ENCODE measurements at regions not wholly inside any gene's neighbourhood (a gene's known extent, or its start where the extent isn't known, plus 50 kb on each side); places are given as distances from the start of the nearest gene placed in this dataset.
"Not testable (repeated sequence)": the region's sequence is repeated elsewhere in the genome, so short reads cannot be mapped to it uniquely, and the experiment has no call there.

- DNase-seq, result no peak
Measured at GRCh38 chr4:189204616-189205015, 736.1 kb upstream of the FRG1 start.

- DNase-seq, result no peak
Measured at GRCh38 chr4:189206953-189207352, 733.7 kb upstream of the FRG1 start.

GRCh38 chr4:189207872-189208271 is 732.8 kb upstream of the FRG1 start:
- no peak for DNase-seq

- DNase-seq, result no peak
Measured at GRCh38 chr4:189215574-189215973, 725.1 kb upstream of the FRG1 start.

GRCh38 chr4:189221691-189222090 is 719.0 kb upstream of the FRG1 start:
- no peak for DNase-seq

- no peak for DNase-seq
Measured at GRCh38 chr4:189228726-189229125, 711.9 kb upstream of the FRG1 start.

- no peak for DNase-seq
Measured at GRCh38 chr4:189232274-189232673, 708.4 kb upstream of the FRG1 start.

- not testable (repeated sequence) for DNase-seq
Measured at GRCh38 chr4:189233754-189234153, 706.9 kb upstream of the FRG1 start.

- not testable (repeated sequence) for DNase-seq
Measured at GRCh38 chr4:189234948-189235347, 705.7 kb upstream of the FRG1 start.

GRCh38 chr4:189235599-189235998 is 705.1 kb upstream of the FRG1 start:
- no peak for DNase-seq

GRCh38 chr4:189236321-189236720 is 704.4 kb upstream of the FRG1 start:
- not testable (repeated sequence) for DNase-seq

GRCh38 chr4:189237340-189237739 is 703.3 kb upstream of the FRG1 start:
- no peak for DNase-seq

GRCh38 chr4:189255636-189256035 is 685.0 kb upstream of the FRG1 start:
- no peak for DNase-seq

- DNase-seq, result no peak
Measured at GRCh38 chr4:189261475-189261874, 679.2 kb upstream of the FRG1 start.

- DNase-seq, result no peak
Measured at GRCh38 chr4:189265515-189265914, 675.2 kb upstream of the FRG1 start.

- DNase-seq, result no peak
Measured at GRCh38 chr4:189267312-189267965, 673.2 kb upstream of the FRG1 start.

- no peak for DNase-seq
Measured at GRCh38 chr4:189278597-189279165, 662.0 kb upstream of the FRG1 start.

GRCh38 chr4:189279188-189279587 is 661.5 kb upstream of the FRG1 start:
- no peak for DNase-seq

- DNase-seq, result no peak
Measured at GRCh38 chr4:189285377-189285776, 655.3 kb upstream of the FRG1 start.

- no peak for DNase-seq
Measured at GRCh38 chr4:189291939-189292338, 648.7 kb upstream of the FRG1 start.

GRCh38 chr4:189293459-189293858 is 647.2 kb upstream of the FRG1 start:
- no peak for DNase-seq

- DNase-seq, result no peak
Measured at GRCh38 chr4:189294574-189294973, 646.1 kb upstream of the FRG1 start.

- no peak for DNase-seq
Measured at GRCh38 chr4:189299706-189300105, 641.0 kb upstream of the FRG1 start.

- DNase-seq, result no peak
Measured at GRCh38 chr4:189301692-189302091, 639.0 kb upstream of the FRG1 start.

- DNase-seq, result no peak
Measured at GRCh38 chr4:189302719-189303118, 638.0 kb upstream of the FRG1 start.
